HCT116 (cell line): ENCODE measurements at regions not wholly inside any gene's neighbourhood (a gene's known extent, or its start where the extent isn't known, plus 50 kb on each side); places are given as distances from the start of the nearest gene placed in this dataset.

ENCODE experiments used
- ATAC-seq: fragments of 200-7000 bp; cut with Tn5 transposase; 2 replicates; pipeline ENCODE4 v1.9.1; 2020; ENCODE audit warnings: mild to moderate bottlenecking, moderate library complexity
- BruUV-seq: library from RNA; stranded (reverse); fragments of 400-500 nt; replicated peaks from 2 replicates; lab custom pipeline; 2021; lab: Mats Ljungman, UMichigan
- CTCF ChIA-PET: fragments of 300-600 bp; sonication (Branson Sonifier 250); formaldehyde crosslinking; loops from one replicate; lab custom pipeline; 2021; ENCODE audit warnings: antibody characterized with exemption; lab: Charles Lee
- POLR2A ChIA-PET: fragments of 300-600, 350-600 bp; sonication (Branson Sonifier 250); formaldehyde crosslinking; loops from one replicate; lab custom pipeline; 2021; ENCODE audit warnings: antibody characterized with exemption; lab: Charles Lee
- RAD21 ChIA-PET, 2 experiments: fragments of 300-600 bp; sonication (Branson Sonifier 250); formaldehyde crosslinking; loops; one replicate each; lab custom pipeline; 2023; ENCODE audit warnings: low total read pairs in 2 of 2; ENCODE audit not compliant: uncharacterized antibody in 2 of 2, unreplicated experiment in 2 of 2, low non-redundant PET in 1 of 2; lab: Charles Lee
- DNase-seq: peaks from one replicate; pipeline ENCODE4 v3.0.0-alpha.2; 2010; ENCODE audit warnings: low read depth, low spot score
- H2AFZ ChIP-seq: fragments of 200-600 bp; shearing (Covaris generic), sonication (generic); 2 replicates; pipeline ENCODE4 v1.6.1; 2017; ENCODE audit warnings: low read depth, mixed run types, mixed read lengths, antibody characterized with exemption, low read length; ENCODE audit not compliant: poor library complexity, severe bottlenecking
- H3K27ac ChIP-seq: 2 replicates; pipeline ENCODE4 v1.5.1; 2012; ENCODE audit warnings: low read depth, low read length
- H3K27me3 ChIP-seq: fragments of 200-600 bp; sonication (generic); 2 replicates; pipeline ENCODE4 v1.6.1; 2016; ENCODE audit warnings: mixed run types, low read length, mixed read lengths; ENCODE audit not compliant: insufficient read depth
- H3K36me3 ChIP-seq, 2 experiments: fragments of 200-500 bp in 1 of 2; fragments of 200-600 bp in 1 of 2; sonication (Bioruptor generic) in 1 of 2; sonication (generic) in 1 of 2; 2 replicates each; pipeline versions ENCODE4 v1.5.1 to v1.6.1; 2014 to 2016; ENCODE audit warnings: low read length in 2 of 2, inconsistent platforms in 1 of 2, mixed read lengths in 1 of 2, mixed run types in 1 of 2; ENCODE audit not compliant: insufficient read depth in 2 of 2, control insufficient read depth in 1 of 2
- H3K4me1 ChIP-seq, 2 experiments: fragments of 200-600 bp in 1 of 2; sonication (generic) in 1 of 2; 2 replicates each; pipeline versions ENCODE4 v1.5.1 to v1.6.1; 2012 to 2017; ENCODE audit warnings: low read length in 2 of 2, inconsistent platforms in 1 of 2, mild to moderate bottlenecking in 1 of 2, mixed read lengths in 1 of 2, mixed run types in 1 of 2, moderate library complexity in 1 of 2; ENCODE audit not compliant: insufficient read depth in 2 of 2, control insufficient read depth in 1 of 2
- H3K4me2 ChIP-seq: fragments of 200-600 bp; sonication (generic); 2 replicates; pipeline ENCODE4 v1.6.1; 2017; ENCODE audit warnings: mixed run types, low read length, mixed read lengths
- H3K4me3 ChIP-seq, 2 experiments: fragments of 200-600 bp in 1 of 2; sonication (generic) in 1 of 2; replicated peaks in 1 of 2; 2 replicates each; pipeline ENCODE4 v1.5.1; 2011 to 2016; ENCODE audit warnings: low read length in 2 of 2, control low read depth in 1 of 2, low read depth in 1 of 2, mild to moderate bottlenecking in 1 of 2, mixed read lengths in 1 of 2, mixed run types in 1 of 2
- H3K79me2 ChIP-seq: fragments of 200-600 bp; sonication (generic); 2 replicates; pipeline ENCODE4 v1.6.1; 2017; ENCODE audit warnings: mild to moderate bottlenecking, mixed run types, low read length, moderate library complexity, mixed read lengths; ENCODE audit not compliant: insufficient read depth
- H3K9ac ChIP-seq: fragments of 200-600 bp; sonication (generic); 2 replicates; pipeline ENCODE4 v1.6.1; 2016; ENCODE audit warnings: low read length, mixed read lengths
- H3K9me2 ChIP-seq: fragments of 200-600 bp; sonication (generic), shearing (Covaris generic); 2 replicates; pipeline ENCODE4 v1.6.1; 2017; ENCODE audit warnings: mixed run types, mild to moderate bottlenecking, moderate library complexity; ENCODE audit not compliant: insufficient read depth
- H3K9me3 ChIP-seq, 2 experiments: fragments of 200-500 bp in 1 of 2; fragments of 200-600 bp in 1 of 2; sonication (Bioruptor generic) in 1 of 2; sonication (generic) in 1 of 2; 2 replicates each; pipeline ENCODE4 v1.6.1; 2014 to 2017; ENCODE audit warnings: low read length in 2 of 2, mixed read lengths in 2 of 2, inconsistent platforms in 1 of 2, low read depth in 1 of 2, mild to moderate bottlenecking in 1 of 2, mixed run types in 1 of 2, moderate library complexity in 1 of 2; ENCODE audit not compliant: control insufficient read depth in 1 of 2, insufficient read depth in 1 of 2
- H4K20me1 ChIP-seq: fragments of 200-600 bp; sonication (generic), shearing (Covaris generic); 2 replicates; pipeline ENCODE4 v1.6.1; 2017; ENCODE audit warnings: mixed run types, mild to moderate bottlenecking, moderate library complexity; ENCODE audit not compliant: insufficient read depth
- ELF1 ChIP-seq: IDR thresholded peaks from 2 replicates; pipeline ENCODE4 v1.6.1; 2012; ENCODE audit warnings: low read depth, borderline replicate concordance
- FOSL1 ChIP-seq: IDR thresholded peaks from 2 replicates; pipeline ENCODE4 v1.6.1; 2012; ENCODE audit warnings: low read depth
- JUND ChIP-seq: IDR thresholded peaks from 2 replicates; pipeline ENCODE4 v1.6.1; 2012
- POLR2A ChIP-seq: IDR thresholded peaks from 2 replicates; pipeline ENCODE4 v1.7.0; 2011; ENCODE audit warnings: borderline replicate concordance; ENCODE audit not compliant: insufficient read depth, insufficient read length; ENCODE audit errors: extremely low read depth
- POLR2AphosphoS5 ChIP-seq: IDR thresholded peaks from 2 replicates; pipeline ENCODE4 v1.6.1; 2011; ENCODE audit warnings: mild to moderate bottlenecking, low read depth, low read length, moderate library complexity
- SIN3A ChIP-seq: IDR thresholded peaks from 2 replicates; pipeline ENCODE4 v1.6.1; 2012; ENCODE audit warnings: low read depth
- TCF7L2 ChIP-seq: IDR thresholded peaks from 2 replicates; pipeline ENCODE4 v1.7.0; 2011; ENCODE audit warnings: borderline replicate concordance, inconsistent platforms; ENCODE audit not compliant: insufficient read depth, insufficient read length; ENCODE audit errors: extremely low read depth
- YY1 ChIP-seq: IDR thresholded peaks from 2 replicates; pipeline ENCODE4 v1.6.1; 2011; ENCODE audit warnings: low read length, low read depth, moderate library complexity, mild to moderate bottlenecking; ENCODE audit not compliant: insufficient replicate concordance; ENCODE audit errors: extremely low read depth
- ZFX ChIP-seq: fragments of 450-650 bp; IDR thresholded peaks from 2 replicates; pipeline ENCODE4 v1.6.1; 2017
- ZNF274 ChIP-seq: fragments of 200-500 bp; sonication (Bioruptor generic); IDR thresholded peaks from 2 replicates; pipeline ENCODE4 v1.6.1; 2014; ENCODE audit warnings: mild to moderate bottlenecking, low read depth, low read length, inconsistent platforms
- intact Hi-C: fragments of 100-400 bp; cut with micrococcal nuclease; formaldehyde crosslinking; loops from 2 replicates; pipeline ENCODE4 v1.10.0; 2022
- TF ChIP-seq, protein P1 (sequence below): IDR thresholded peaks from 2 replicates; pipeline ENCODE4 v1.6.1; 2012
- TF ChIP-seq, protein P2 (sequence below): IDR thresholded peaks from 2 replicates; pipeline ENCODE4 v1.6.1; 2012
- TF ChIP-seq, protein P3 (sequence below): IDR thresholded peaks from 2 replicates; pipeline ENCODE4 v1.6.1; 2011; ENCODE audit warnings: mild to moderate bottlenecking, low read length, moderate library complexity; ENCODE audit not compliant: insufficient replicate concordance; ENCODE audit errors: extremely low read depth
- TF ChIP-seq, protein P4 (sequence below): IDR thresholded peaks from 2 replicates; pipeline ENCODE4 v1.6.1; 2012; ENCODE audit warnings: low read depth

DNA sequence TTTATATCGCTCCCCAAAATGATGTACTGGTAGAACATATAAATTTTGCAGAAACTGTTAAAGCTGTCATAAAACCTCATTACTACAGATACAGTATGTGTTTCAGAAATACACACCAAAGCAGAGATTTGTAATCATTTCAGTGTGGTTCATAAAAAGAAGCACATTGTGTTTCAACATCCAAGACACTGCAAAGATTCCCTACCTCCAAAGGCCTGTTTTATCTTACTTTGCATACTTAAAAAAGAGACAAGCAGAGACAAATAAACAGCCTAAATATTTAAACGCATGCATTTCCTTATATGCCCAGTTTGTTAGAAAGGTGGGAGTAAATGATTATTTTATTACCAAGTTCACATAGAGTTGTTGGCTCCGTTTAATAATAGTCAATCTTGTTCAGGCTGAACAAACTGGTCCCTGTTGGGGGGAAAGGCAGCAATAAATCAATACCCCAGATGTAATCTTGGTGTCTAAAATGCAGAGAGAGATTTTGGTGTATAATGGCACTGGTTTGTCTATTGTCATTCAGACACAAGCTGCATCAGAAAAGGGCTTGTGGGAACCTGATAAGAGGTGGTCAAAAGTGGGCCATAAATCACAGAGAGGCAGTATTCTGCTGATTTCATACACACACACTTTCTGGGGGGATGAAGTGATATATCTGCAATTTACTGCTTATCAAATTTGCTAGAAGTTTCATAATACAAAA is 321.4 kb upstream of the ETAA1 start:
- Histone ChIP-seq H3K79me2 (no peaks in the 10 kb centered on the region), H3K9me2 (no peaks in the 10 kb centered on the region), H4K20me1 (no peaks in the 10 kb centered on the region), H3K4me2 (no peak overlapping the region), H3K27ac (no peak overlapping the region), H3K9ac (no peak overlapping the region), H3K27me3 (no peaks in the 10 kb centered on the region), H3K4me3 (no peak overlapping the region), H3K4me1 (no peaks in the 10 kb centered on the region), H3K9me3 (no peaks in the 10 kb centered on the region), H3K36me3 (no peaks in the 10 kb centered on the region), H2AFZ (no peak overlapping the region)
- ATAC-seq (no peak), DNase-seq (no peak)
- ChIA-PET RAD21 (no interaction called here), CTCF (no interaction called here), POLR2A (no interaction called here)
- no TSS peak for BruUV-seq
- TF ChIP-seq, protein P1, sequence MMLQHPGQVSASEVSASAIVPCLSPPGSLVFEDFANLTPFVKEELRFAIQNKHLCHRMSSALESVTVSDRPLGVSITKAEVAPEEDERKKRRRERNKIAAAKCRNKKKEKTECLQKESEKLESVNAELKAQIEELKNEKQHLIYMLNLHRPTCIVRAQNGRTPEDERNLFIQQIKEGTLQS: no peak
- TF ChIP-seq POLR2AphosphoS5 (no peak), FOSL1 (no peak), POLR2A (no peak), TCF7L2 (no peak), SIN3A (no peak)
- intact Hi-C loops: no loop called here

DNA sequence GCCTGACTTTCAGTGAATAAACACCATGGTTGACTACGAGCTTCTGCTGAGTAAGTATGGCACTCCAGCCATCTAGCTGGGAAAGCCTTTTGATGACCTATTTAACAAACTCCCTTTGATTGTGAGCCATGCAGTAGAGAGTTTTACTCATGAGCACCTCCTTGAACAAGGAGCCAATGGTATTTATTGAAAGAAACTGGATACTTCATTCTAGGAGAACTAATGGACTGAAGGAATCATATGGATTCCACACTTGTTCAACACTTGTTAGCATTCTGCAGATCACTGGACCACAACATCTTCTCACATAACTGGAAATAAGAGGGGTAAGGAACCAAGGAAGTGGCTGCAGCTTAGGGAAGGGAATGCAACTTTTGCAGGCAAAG is 320.9 kb upstream of the ETAA1 start:
- intact Hi-C loops: no loop called here
- Histone ChIP-seq H3K4me1 (no peaks in the 10 kb centered on the region), H3K27ac (no peak overlapping the region), H3K79me2 (no peaks in the 10 kb centered on the region)
- ATAC-seq: no peak
- RAD21 ChIA-PET: no interaction called here
- TF ChIP-seq JUND: no peak
- TF ChIP-seq ZFX: no peak
- no peak for TF ChIP-seq SIN3A
- TF ChIP-seq, protein P2, sequence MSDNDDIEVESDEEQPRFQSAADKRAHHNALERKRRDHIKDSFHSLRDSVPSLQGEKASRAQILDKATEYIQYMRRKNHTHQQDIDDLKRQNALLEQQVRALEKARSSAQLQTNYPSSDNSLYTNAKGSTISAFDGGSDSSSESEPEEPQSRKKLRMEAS: no peak
- TF ChIP-seq POLR2A: no peak
- no peak for TF ChIP-seq ELF1
- TF ChIP-seq, protein P3, sequence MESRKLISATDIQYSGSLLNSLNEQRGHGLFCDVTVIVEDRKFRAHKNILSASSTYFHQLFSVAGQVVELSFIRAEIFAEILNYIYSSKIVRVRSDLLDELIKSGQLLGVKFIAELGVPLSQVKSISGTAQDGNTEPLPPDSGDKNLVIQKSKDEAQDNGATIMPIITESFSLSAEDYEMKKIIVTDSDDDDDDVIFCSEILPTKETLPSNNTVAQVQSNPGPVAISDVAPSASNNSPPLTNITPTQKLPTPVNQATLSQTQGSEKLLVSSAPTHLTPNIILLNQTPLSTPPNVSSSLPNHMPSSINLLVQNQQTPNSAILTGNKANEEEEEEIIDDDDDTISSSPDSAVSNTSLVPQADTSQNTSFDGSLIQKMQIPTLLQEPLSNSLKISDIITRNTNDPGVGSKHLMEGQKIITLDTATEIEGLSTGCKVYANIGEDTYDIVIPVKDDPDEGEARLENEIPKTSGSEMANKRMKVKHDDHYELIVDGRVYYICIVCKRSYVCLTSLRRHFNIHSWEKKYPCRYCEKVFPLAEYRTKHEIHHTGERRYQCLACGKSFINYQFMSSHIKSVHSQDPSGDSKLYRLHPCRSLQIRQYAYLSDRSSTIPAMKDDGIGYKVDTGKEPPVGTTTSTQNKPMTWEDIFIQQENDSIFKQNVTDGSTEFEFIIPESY: no peak
- no peak for TF ChIP-seq ZNF274
- no peak for TF ChIP-seq TCF7L2
- TF ChIP-seq, protein P4, sequence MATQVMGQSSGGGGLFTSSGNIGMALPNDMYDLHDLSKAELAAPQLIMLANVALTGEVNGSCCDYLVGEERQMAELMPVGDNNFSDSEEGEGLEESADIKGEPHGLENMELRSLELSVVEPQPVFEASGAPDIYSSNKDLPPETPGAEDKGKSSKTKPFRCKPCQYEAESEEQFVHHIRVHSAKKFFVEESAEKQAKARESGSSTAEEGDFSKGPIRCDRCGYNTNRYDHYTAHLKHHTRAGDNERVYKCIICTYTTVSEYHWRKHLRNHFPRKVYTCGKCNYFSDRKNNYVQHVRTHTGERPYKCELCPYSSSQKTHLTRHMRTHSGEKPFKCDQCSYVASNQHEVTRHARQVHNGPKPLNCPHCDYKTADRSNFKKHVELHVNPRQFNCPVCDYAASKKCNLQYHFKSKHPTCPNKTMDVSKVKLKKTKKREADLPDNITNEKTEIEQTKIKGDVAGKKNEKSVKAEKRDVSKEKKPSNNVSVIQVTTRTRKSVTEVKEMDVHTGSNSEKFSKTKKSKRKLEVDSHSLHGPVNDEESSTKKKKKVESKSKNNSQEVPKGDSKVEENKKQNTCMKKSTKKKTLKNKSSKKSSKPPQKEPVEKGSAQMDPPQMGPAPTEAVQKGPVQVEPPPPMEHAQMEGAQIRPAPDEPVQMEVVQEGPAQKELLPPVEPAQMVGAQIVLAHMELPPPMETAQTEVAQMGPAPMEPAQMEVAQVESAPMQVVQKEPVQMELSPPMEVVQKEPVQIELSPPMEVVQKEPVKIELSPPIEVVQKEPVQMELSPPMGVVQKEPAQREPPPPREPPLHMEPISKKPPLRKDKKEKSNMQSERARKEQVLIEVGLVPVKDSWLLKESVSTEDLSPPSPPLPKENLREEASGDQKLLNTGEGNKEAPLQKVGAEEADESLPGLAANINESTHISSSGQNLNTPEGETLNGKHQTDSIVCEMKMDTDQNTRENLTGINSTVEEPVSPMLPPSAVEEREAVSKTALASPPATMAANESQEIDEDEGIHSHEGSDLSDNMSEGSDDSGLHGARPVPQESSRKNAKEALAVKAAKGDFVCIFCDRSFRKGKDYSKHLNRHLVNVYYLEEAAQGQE: no peak
- no peak for TF ChIP-seq YY1
- TF ChIP-seq, all 23 proteins: peak for 0
- H3K9me3 ChIP-seq: no peaks in the 10 kb centered on the region
- no peak overlapping the region for H3K4me2 ChIP-seq
- ChIA-PET POLR2A (no interaction called here), CTCF (no interaction called here)
- no TSS peak for BruUV-seq
- no peak overlapping the region for H2AFZ ChIP-seq
- no peak overlapping the region for H3K9ac ChIP-seq
- H3K4me3 ChIP-seq: no peak overlapping the region
- H3K36me3 ChIP-seq: no peaks in the 10 kb centered on the region
- no peaks in the 10 kb centered on the region for H3K27me3 ChIP-seq
- no peaks in the 10 kb centered on the region for H3K9me2 ChIP-seq
- DNase-seq: no peak
- H4K20me1 ChIP-seq: no peaks in the 10 kb centered on the region
